Type B pancreatic cell (in vitro differentiated cells): ENCODE measurements at regions not wholly inside any gene's neighbourhood (a gene's known extent, or its start where the extent isn't known, plus 50 kb on each side); places are given as distances from the start of the nearest gene placed in this dataset.

Source experiments
- DNase-seq: peaks from one replicate; pipeline ENCODE4 v3.0.0; 2021; ENCODE audit warnings: mixed read lengths; ENCODE audit not compliant: unreplicated experiment; ENCODE audit errors: extremely low spot score
- H3K27ac Mint-ChIP-seq: 2 replicates; pipeline ENCODE4 v1.8.0; 2021; ENCODE audit warnings: mild to moderate bottlenecking, mixed read lengths
- H3K27me3 Mint-ChIP-seq: 2 replicates; pipeline ENCODE4 v1.8.0; 2021; ENCODE audit warnings: mixed read lengths
- H3K36me3 Mint-ChIP-seq: 2 replicates; pipeline ENCODE4 v1.8.0; 2021; ENCODE audit warnings: mixed read lengths
- H3K4me1 Mint-ChIP-seq: one replicate; pipeline ENCODE4 v1.8.0; 2021; ENCODE audit warnings: mixed read lengths; ENCODE audit not compliant: unreplicated experiment
- H3K4me3 Mint-ChIP-seq: 2 replicates; pipeline ENCODE4 v1.8.0; 2021; ENCODE audit warnings: mild to moderate bottlenecking, mixed read lengths
- H3K9me3 Mint-ChIP-seq: 2 replicates; pipeline ENCODE4 v1.8.0; 2021; ENCODE audit warnings: mixed read lengths
- CTCF ChIP-seq: fragments of 200-600 bp; sonication (generic); conservative IDR thresholded peaks from 2 replicates; pipeline ENCODE4 v1.5.0; 2021; ENCODE audit warnings: antibody characterized with exemption, mild to moderate bottlenecking

DNA sequence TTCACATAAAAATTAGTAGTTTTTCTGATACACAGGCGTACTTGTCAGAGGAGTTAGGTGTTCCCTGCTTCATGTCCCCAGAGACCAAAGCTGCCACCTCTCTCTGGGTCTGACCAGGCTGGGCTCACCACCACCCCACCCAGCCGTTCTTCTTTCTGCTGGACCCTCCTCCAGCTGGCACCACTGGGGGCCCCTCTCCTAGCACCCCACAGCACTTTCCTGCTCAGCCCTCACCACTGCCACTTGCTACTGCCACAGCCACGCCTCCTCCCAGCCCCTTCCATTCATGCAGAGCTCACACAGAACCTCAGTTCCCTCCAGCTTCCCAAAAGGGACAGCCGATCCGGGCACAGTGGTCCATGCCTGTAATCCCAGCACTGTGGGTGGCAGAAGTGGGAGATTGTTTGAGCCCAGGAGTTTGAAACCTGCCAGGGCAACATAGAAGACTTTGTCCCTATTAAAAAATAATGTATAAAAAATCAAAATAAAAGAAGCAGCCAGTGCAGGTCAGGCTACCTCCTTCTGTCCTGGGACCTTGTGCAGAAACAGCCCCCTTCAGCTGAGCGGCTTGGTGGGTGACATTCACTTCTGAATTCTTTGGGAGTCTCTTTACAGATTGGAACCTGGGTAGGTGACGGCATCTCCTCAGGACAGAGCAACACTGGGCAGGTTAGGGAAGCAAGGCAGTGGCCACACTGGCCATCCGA lies 208.3 kb downstream of the TOMM20 start:
- no peaks in the 10 kb centered on the region for H3K36me3 Mint-ChIP-seq
- no peaks in the 10 kb centered on the region for H3K27me3 Mint-ChIP-seq
- no peak for DNase-seq
- no peak for TF ChIP-seq CTCF
- no peaks in the 10 kb centered on the region for H3K9me3 Mint-ChIP-seq
- H3K4me3 Mint-ChIP-seq = no peak overlapping the region
- no peak overlapping the region for H3K27ac Mint-ChIP-seq
- peaks cover 30% of the 10 kb centered on the region for H3K4me1 Mint-ChIP-seq

DNA sequence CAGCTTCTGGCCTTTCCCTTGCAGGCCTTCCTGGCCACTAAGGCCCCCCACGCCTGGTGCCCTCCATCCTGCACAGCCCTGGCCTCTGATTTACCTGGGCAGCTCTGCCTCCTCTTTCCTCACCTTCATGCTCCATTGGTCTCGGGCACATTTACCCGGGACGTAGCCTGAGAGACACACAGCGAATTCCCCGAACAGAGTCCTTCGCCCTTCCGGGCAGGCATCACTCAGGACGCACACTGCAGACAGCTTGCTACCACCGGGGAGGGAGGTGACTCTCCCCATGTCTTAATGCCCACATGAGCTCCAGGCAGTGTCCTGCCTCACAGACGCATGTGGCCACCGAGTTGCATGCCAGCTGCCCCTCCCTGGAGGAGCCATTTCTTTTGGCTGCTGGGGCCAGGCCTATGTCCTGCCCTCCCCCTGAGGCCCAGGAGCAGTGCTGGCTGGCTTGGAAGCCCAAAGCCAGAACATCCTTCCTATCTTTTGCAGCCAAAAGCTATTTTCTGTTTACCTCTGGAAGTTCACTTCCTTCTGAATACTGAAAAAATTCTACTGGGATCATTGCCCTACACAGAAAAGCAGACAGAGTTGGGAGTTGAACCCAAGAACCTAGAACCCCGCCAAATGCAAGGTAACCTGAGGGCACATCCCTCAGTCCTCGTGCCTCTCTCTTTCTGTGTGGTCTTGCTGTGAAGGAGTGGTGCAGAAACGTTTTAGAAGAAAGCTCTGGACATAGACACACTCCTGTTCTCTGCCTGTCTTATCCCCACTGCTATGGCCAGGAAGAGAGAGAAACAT lies 209.5 kb downstream of the TOMM20 start:
- H3K4me1 Mint-ChIP-seq = peaks cover 27% of the 10 kb centered on the region
- no peak for TF ChIP-seq CTCF
- DNase-seq = no peak
- no peaks in the 10 kb centered on the region for H3K36me3 Mint-ChIP-seq
- H3K27ac Mint-ChIP-seq = peak overlapping the region; percentile 73
- H3K27me3 Mint-ChIP-seq = peaks cover 5% of the 10 kb centered on the region
- H3K9me3 Mint-ChIP-seq = no peaks in the 10 kb centered on the region
- H3K4me3 Mint-ChIP-seq = no peak overlapping the region

GRCh38 chr1:234918181-234918841 lies 210.3 kb downstream of the TOMM20 start:
- Mint-ChIP-seq H3K9me3 (no peaks in the 10 kb centered on the region), H3K27ac (peak overlapping the region; percentile 73), H3K36me3 (no peaks in the 10 kb centered on the region), H3K27me3 (peaks cover 5% of the 10 kb centered on the region), H3K4me3 (no peak overlapping the region), H3K4me1 (peaks cover 27% of the 10 kb centered on the region)
- DNase-seq = no peak
- TF ChIP-seq CTCF = no peak

- no peak overlapping the region for H3K27ac Mint-ChIP-seq
- no peak for TF ChIP-seq CTCF
- H3K27me3 Mint-ChIP-seq = peaks cover 5% of the 10 kb centered on the region
- H3K4me1 Mint-ChIP-seq = peaks cover 27% of the 10 kb centered on the region
- H3K36me3 Mint-ChIP-seq = no peaks in the 10 kb centered on the region
- no peak for DNase-seq
- no peaks in the 10 kb centered on the region for H3K9me3 Mint-ChIP-seq
- no peak overlapping the region for H3K4me3 Mint-ChIP-seq
Observed at GRCh38 chr1:234917495-234918180, 211.0 kb downstream of the TOMM20 start.

- peaks cover 5% of the 10 kb centered on the region for H3K27me3 Mint-ChIP-seq
- no peak overlapping the region for H3K4me3 Mint-ChIP-seq
- H3K9me3 Mint-ChIP-seq = no peaks in the 10 kb centered on the region
- H3K27ac Mint-ChIP-seq = no peak overlapping the region
- no peak for DNase-seq
- no peak for TF ChIP-seq CTCF
- H3K4me1 Mint-ChIP-seq = peaks cover 27% of the 10 kb centered on the region
- no peaks in the 10 kb centered on the region for H3K36me3 Mint-ChIP-seq
Observed at GRCh38 chr1:234916840-234917239, 211.8 kb downstream of the TOMM20 start.
